NCI-H82 treated with DMSO at 0.1 percent for 48 hours (cell line): ENCODE measurements at regions not wholly inside any gene's neighbourhood (a gene's known extent, or its start where the extent isn't known, plus 50 kb on each side); places are given as distances from the start of the nearest gene placed in this dataset.
"Not testable (repeated sequence)": the region's sequence is repeated elsewhere in the genome, so short reads cannot be mapped to it uniquely, and the experiment has no call there.

Source experiments
- DNase-seq: peaks from one replicate; lab custom pipeline; 2025; ENCODE audit not compliant: unreplicated experiment; lab: John Stamatoyannopoulos, UW

GRCh38 chr2:145551686-145552085, 1031.8 kb upstream of the ZEB2 start:
- DNase-seq: no peak

- no peak for DNase-seq
Measured at GRCh38 chr2:145548479-145548878, 1028.6 kb upstream of the ZEB2 start.

- DNase-seq: no peak
Measured at GRCh38 chr2:145547620-145548019, 1027.7 kb upstream of the ZEB2 start.

GRCh38 chr2:145546091-145546490, 1026.2 kb upstream of the ZEB2 start:
- no peak for DNase-seq

DNA sequence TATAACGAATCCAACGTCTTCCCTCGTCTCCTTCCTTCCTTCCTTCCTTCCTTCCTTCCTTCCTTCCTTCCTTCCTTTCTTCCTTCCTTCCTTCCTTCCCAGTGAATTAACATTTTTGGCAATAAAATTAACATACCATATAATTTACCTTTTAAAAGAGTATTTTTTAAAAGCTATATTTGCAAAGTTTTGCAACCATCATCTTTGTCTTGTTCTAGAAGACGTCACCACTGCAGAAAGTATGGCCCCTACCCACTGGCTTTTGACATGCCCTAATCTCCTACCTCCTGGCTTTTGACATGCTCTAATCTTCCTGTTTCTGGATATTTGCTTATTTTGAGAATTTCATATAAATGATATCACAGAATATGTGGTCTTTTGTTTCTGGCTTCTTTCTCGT, 1023.9 kb upstream of the ZEB2 start:
- no peak for DNase-seq

DNA sequence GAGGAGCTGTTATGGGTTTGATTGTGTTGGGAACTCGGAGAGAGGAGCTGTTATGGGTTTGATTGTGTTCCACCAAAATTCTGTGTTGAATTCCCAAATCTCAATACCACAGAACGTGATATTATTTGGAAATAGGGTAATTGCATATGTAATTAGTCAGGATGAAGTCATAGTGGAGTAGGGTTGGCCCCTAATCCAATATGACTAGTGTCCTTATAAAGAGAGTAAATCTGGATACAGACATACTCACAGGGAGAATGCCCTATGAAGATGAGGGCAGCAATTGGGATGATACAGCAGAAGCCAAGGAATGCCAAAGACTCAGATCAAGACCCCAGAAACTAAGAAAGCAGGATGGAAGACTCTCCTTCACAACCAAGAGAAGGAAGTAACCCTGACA, 1023.2 kb upstream of the ZEB2 start:
- no peak for DNase-seq

DNA sequence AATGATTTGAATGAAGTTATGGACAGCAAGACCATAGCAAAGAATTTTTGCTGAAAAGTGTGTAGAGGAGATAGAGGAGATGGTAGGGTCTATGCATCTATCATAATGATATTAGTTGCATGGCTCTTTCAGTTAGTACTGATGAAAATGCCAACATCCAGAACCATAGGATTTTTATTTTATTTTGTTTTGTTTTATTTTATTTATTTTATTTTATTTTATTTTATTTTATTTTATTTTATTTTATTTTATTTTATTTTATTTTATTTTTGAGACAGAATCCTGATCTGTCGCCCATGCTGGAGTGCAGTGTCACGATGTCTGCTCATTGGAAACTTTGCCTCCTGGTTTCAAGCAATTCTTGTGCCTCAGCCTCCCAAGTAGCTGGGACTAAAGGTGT, 1021.1 kb upstream of the ZEB2 start:
- DNase-seq: no peak

DNA sequence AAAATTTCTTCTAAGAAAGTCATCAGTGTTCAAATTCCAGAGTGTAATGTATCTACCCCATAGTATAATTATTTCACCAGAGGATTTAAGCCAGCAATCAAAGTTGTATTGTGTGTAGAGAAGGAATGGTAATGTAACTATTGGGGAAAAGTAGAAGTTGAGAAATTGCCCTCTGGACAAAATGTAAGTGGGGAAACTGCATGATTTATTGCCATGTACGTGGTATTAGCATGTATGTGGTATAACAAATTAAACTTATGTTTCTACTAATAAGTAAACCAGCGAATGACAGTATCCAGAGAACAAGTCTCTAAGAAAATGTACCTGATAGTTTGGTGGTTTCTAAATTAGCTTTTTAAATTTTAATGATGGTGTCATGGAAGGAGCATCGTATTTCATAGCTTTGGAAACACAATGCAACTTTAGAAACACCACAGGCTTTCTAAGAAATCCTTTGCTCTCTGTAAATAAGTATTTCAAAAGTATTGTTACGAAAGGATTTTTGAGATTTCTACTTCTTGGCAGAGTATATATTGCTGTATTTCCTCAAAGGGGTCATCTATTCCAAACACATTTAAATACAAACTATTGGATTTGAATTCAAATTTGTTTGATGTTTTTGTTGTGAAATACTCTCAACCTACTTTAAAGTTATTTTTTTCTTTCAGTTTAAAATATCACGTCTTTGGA, 1018.9 kb upstream of the ZEB2 start:
- DNase-seq: no peak

DNA sequence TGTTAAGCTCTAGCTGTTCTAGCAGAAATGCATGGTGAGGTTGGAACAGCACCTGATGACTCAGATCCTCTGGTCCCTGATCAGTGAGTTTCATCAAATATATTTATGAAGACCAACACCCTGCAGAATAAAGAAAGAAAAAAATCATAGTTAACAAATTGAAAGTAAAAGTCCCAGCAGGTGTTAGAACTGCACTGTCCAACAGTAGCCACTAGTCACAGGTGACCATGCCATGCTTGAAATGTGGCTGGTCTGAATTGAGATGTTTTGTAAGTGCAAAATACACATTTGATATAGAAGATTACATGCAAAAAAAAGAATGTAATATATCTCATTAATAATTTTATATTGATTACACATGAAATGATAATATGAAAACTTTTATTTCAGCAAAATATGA, 1010.7 kb upstream of the ZEB2 start:
- DNase-seq: no peak

- no peak for DNase-seq
Measured at GRCh38 chr2:145524836-145525235, 1004.9 kb upstream of the ZEB2 start.

DNA sequence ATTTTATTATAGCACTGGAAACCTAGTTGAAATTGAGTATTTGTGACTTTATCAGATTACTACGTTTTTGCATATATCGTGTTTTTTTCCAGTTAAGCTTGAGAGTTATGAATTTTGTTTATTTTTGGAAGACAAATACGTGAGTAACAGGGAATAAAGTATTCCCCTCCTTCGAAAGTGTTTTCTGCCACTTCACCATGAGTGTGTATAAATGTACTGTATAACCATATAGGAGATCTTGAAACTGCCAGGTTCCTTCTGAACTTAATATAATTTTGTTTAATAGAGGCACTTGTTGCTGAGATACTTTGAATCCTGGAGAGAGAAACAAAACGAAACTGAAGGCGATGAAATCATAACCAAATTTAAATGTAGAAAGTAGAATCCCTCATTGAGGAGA, 1004.4 kb upstream of the ZEB2 start:
- no peak for DNase-seq

- not testable (repeated sequence) for DNase-seq
Measured at GRCh38 chr2:145519254-145519653, 999.3 kb upstream of the ZEB2 start.

DNA sequence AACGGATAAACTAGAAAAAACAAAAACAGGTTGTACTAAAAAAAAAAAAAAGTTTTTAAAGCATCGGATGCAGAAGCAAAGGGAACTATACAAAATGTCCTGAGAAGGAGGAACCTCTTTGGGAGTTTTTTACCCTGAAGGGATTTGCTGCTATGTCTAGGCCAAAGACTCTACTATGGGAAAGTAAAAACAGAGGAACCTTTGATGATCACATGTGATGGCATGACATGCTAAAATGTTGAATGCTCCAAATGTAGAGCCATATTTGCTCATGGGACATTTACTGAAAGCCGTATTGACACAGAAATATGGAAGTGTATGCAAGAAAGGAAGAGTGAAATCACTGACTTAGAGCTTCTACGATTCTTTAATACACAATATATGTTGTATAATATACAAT, 992.0 kb upstream of the ZEB2 start:
- DNase-seq: no peak

DNA sequence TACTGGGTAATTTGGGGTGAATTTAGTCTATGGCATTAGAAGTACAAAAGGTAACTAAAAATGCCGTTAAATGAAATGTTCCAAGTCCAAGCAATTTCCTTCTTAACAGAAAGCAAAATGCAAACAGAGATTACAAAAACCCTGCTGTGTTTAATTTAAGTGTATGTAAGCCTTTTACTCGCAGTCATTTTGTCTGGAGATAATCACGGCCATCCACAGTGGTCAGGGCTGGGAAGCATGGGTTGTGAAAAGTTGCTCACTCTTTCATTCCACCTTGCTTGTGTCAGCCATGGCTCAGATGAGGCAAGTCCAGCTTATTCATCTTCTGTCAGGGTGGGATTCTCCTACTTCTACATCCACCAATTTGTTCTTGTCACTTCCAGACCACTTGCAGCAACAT, 983.6 kb upstream of the ZEB2 start:
- no peak for DNase-seq

DNA sequence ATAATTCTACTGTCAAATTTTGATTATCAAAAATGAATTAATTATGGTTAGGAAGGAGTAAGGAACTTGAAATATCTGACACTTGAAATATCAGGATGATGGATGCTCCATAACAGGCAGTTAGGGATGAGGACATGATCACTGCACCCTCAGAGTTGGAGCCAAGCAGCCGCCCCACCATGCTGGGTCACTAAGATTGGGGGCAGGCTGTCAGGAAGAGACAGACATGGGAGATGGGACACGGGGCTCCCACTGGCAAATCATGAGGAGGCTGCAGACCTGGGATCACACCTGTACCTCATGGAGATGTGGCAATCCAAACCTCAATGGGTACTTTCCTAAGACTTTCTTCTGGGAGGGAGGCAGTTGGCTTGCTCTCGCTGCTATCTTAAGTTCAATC, 982.0 kb upstream of the ZEB2 start:
- no peak for DNase-seq

DNA sequence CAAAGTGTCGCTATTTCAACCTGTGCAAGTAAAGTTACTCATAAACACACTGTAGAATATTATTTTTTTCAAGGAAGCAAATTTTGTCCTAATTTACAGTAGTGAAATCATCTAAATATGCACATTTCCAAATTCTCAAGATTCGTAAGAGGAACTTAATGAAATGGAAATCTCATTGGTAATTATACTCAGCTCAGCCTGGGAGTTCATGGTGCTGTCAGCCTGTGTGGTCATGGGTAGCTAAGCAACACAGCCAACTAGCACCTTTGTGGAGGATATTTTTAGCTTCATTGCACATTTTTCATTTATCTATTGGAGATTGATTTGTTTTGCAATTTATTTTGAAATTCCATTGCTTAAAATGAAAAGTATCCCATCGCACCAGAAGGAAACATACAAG, 975.7 kb upstream of the ZEB2 start:
- DNase-seq: no peak

- no peak for DNase-seq
Measured at GRCh38 chr2:145494441-145494840, 974.5 kb upstream of the ZEB2 start.

DNA sequence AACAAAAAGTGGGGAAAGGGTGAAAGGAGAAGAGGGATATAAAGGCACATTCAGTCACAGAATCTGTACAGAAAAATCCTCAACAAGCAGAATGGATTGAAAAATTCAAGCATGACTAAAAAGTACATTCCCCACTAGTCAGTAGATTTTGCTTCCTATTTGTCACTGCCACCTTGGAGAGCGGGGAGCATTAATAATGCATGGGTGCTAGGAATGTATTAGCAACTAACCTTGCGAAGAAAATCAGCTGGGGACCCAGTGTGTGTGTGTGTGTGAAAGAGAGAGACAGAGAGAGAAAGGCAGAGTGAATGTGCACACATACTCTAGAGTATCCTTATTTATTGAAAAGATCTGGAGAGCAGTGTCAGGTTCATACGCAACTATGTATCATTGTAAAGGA, 968.7 kb upstream of the ZEB2 start:
- no peak for DNase-seq

DNA sequence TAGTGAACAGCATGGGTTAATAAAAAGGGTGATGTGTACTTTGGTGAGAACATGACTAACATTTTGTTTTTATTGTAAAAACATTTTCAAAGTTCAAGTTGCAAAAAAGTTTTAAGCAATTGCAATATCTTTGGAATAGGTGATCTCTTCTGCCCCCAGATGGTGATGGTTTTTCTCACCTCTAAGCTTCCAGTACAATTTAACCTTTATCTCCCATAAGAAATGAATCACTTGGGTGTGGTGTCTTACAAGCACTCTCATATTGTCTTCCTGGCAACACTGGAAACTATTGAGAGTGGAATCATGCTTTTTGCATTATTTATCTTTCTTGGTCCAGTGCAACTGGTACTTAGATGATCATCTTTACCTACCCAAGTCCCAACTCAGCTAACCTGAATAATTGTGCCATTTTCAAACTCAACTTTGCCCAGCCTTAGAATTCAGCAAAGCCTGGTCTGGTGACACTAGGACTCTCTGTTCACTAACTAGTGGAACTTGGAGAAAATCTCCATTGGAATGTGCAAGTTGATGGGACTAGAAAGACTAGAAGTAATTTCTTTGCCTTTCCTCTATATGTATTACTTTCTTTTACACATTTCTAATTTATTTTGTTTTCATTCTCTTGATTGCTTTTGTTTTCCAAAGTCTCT, 964.7 kb upstream of the ZEB2 start:
- no peak for DNase-seq

DNA sequence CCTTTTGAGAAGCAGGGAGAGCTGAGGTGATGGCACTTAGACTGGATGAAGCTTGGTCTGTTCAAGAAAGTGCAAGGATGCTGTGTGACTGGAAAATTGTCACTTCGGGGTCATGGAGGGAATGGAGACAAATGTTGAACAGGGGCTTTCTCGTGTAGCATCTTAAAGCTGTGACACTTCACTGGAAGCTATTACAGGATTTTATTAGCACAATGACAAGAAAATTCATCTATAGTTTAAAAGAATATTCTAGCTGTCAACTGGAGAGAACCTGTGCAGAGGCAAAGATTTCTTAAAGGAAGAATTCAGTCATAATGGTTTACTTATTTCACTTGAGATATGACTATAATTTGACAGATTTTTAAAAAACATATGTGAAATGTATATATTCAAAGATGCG, 963.9 kb upstream of the ZEB2 start:
- no peak for DNase-seq

- no peak for DNase-seq
Measured at GRCh38 chr2:145481334-145481922, 961.5 kb upstream of the ZEB2 start.

- no peak for DNase-seq
Measured at GRCh38 chr2:145464866-145465265, 944.9 kb upstream of the ZEB2 start.

- DNase-seq: no peak
Measured at GRCh38 chr2:145460112-145460511, 940.2 kb upstream of the ZEB2 start.
